MM.1S (cell line): ENCODE measurements at regions not wholly inside any gene's neighbourhood (a gene's known extent, or its start where the extent isn't known, plus 50 kb on each side); places are given as distances from the start of the nearest gene placed in this dataset.

Experiments used
- DNase-seq: peaks from one replicate; pipeline ENCODE4 v3.0.0-alpha.2; 2015
- H2AFZ ChIP-seq: fragments of 300-600 bp; sonication (generic); 2 replicates; pipeline ENCODE4 v1.6.0; 2016; ENCODE audit warnings: antibody characterized with exemption, low read length
- H3F3A ChIP-seq: fragments of 300-600 bp; sonication (generic); 2 replicates; pipeline ENCODE4 v1.6.1; 2016; ENCODE audit warnings: mild to moderate bottlenecking, antibody characterized with exemption, low read length, moderate library complexity, mixed read lengths; ENCODE audit not compliant: insufficient read depth
- H3K27ac ChIP-seq: fragments of 300-600 bp; sonication (generic); 2 replicates; pipeline ENCODE4 v1.5.1; 2016; ENCODE audit warnings: mild to moderate bottlenecking, low read length
- H3K27me3 ChIP-seq: fragments of 300-600 bp; sonication (generic); replicated peaks from 2 replicates; pipeline ENCODE4 v1.6.0; 2016; ENCODE audit warnings: low read length; ENCODE audit not compliant: insufficient read depth
- H3K36me3 ChIP-seq: fragments of 300-600 bp; sonication (generic); replicated peaks from 2 replicates; pipeline ENCODE4 v1.6.1; 2016; ENCODE audit warnings: mild to moderate bottlenecking, low read length, mixed read lengths; ENCODE audit not compliant: insufficient read depth
- H3K4me1 ChIP-seq: fragments of 300-600 bp; sonication (generic); 2 replicates; pipeline ENCODE4 v1.6.1; 2016; ENCODE audit warnings: low read length, mixed read lengths
- H3K4me2 ChIP-seq: fragments of 300-600 bp; sonication (generic); 2 replicates; pipeline ENCODE4 v1.6.0; 2016; ENCODE audit warnings: low read depth, low read length
- H3K4me3 ChIP-seq: fragments of 300-600 bp; sonication (generic); 2 replicates; pipeline ENCODE4 v1.5.1; 2016; ENCODE audit warnings: low read length, mixed read lengths
- H3K79me2 ChIP-seq: fragments of 300-600 bp; sonication (generic); 2 replicates; pipeline ENCODE4 v1.6.1; 2016; ENCODE audit warnings: mixed run types, low read length, mixed read lengths
- H3K9ac ChIP-seq: fragments of 300-600 bp; sonication (generic); 2 replicates; pipeline ENCODE4 v1.6.1; 2016; ENCODE audit warnings: low read length, mixed read lengths
- H3K9me2 ChIP-seq: fragments of 300-600 bp; sonication (generic); replicated peaks from 2 replicates; pipeline ENCODE4 v1.6.1; 2016; ENCODE audit warnings: mild to moderate bottlenecking, low read length, mixed read lengths; ENCODE audit not compliant: insufficient read depth
- H3K9me3 ChIP-seq: fragments of 300-600 bp; sonication (generic); replicated peaks from 2 replicates; pipeline ENCODE4 v1.6.1; 2016; ENCODE audit warnings: mild to moderate bottlenecking, low read length, mixed read lengths; ENCODE audit not compliant: insufficient read depth
- H4K20me1 ChIP-seq: fragments of 300-600 bp; sonication (generic); 2 replicates; pipeline ENCODE4 v1.6.1; 2016; ENCODE audit warnings: mild to moderate bottlenecking, low read length, moderate library complexity, mixed read lengths; ENCODE audit not compliant: insufficient read depth
- CTCF ChIP-seq: fragments of 300-600 bp; sonication (generic); IDR thresholded peaks from 2 replicates; pipeline ENCODE4 v1.5.1; 2016; ENCODE audit warnings: antibody characterized with exemption, low read length, mixed read lengths
- EZH2 ChIP-seq: fragments of 300-600 bp; sonication (generic); optimal IDR thresholded peaks from 2 replicates; pipeline ENCODE3; 2017; ENCODE audit warnings: low read depth, mild to moderate bottlenecking, antibody characterized with exemption, low read length, mixed read lengths
- EZH2phosphoT487 ChIP-seq: fragments of 300-600 bp; sonication (generic); IDR thresholded peaks from 2 replicates; pipeline ENCODE4 v1.6.1; 2018; ENCODE audit warnings: antibody characterized with exemption, low read length

DNA sequence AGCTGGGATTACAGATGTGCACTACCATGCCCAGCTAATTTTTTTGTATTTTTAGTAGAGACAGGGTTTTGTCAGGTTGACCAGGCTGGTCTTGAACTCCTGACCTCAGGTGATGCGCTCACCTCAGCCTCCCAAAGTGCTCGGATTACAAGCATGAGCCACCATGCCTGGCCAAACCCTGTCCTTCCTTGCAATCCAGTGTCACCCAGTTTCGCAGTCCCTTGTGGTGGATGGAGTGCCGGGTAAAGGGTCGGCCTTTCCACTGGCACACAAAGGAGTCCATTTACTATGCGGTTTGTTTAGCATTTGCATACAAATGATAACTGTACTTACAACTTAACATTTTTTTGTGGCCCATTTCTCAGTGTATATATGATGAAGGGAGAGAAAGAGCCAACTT lies 99.3 kb upstream of the TIAM2 start:
- Histone ChIP-seq H3K4me1 (no peaks in the 10 kb centered on the region), H3K36me3 (no peaks in the 10 kb centered on the region), H3K9ac (no peak overlapping the region), H3K4me3 (no peak overlapping the region), H3K27me3 (no peaks in the 10 kb centered on the region), H3K27ac (no peak overlapping the region), H3F3A (no peaks in the 10 kb centered on the region), H3K79me2 (no peaks in the 10 kb centered on the region), H3K9me3 (no peaks in the 10 kb centered on the region), H4K20me1 (no peaks in the 10 kb centered on the region), H3K9me2 (no peaks in the 10 kb centered on the region), H2AFZ (no peak overlapping the region), H3K4me2 (no peak overlapping the region)
- DNase-seq = no peak
- no peak for TF ChIP-seq EZH2
- TF ChIP-seq EZH2phosphoT487 = no peak
- TF ChIP-seq CTCF = no peak

DNA sequence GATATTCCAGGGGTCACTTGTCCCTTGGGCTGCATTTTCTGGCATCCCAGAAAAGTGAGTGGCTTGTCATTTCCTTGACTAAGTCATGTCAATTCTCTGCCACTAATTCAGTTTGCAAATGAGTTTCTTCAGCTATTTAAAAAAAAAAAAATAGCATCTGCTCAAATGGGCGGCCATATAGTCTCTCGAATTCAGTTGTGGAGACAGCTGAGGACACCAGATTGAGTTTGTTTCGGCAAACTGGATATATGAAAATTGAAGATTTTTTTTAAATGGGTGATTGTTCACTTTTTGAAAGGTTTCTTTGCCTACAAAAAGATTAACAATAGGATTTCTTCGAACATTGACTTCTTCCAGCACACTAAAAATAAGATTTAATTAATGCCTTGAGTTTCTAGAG lies 96.3 kb upstream of the TIAM2 start:
- H3K9ac ChIP-seq = no peak overlapping the region
- no peaks in the 10 kb centered on the region for H3K4me1 ChIP-seq
- DNase-seq = no peak
- no peak overlapping the region for H3K4me3 ChIP-seq
- no peaks in the 10 kb centered on the region for H3K79me2 ChIP-seq
- TF ChIP-seq CTCF (no peak), EZH2 (no peak), EZH2phosphoT487 (no peak)
- no peak overlapping the region for H2AFZ ChIP-seq
- no peaks in the 10 kb centered on the region for H3F3A ChIP-seq
- no peaks in the 10 kb centered on the region for H3K9me3 ChIP-seq
- H3K27me3 ChIP-seq = no peaks in the 10 kb centered on the region
- no peaks in the 10 kb centered on the region for H4K20me1 ChIP-seq
- no peaks in the 10 kb centered on the region for H3K36me3 ChIP-seq
- H3K9me2 ChIP-seq = no peaks in the 10 kb centered on the region
- H3K4me2 ChIP-seq = no peak overlapping the region
- H3K27ac ChIP-seq = no peak overlapping the region

GRCh38 chr6:154899824-154900463 lies 95.2 kb upstream of the TIAM2 start:
- Histone ChIP-seq H3F3A (no peaks in the 10 kb centered on the region), H3K9me3 (no peaks in the 10 kb centered on the region), H3K4me3 (no peak overlapping the region), H3K79me2 (no peaks in the 10 kb centered on the region), H3K27ac (no peak overlapping the region), H3K27me3 (no peaks in the 10 kb centered on the region), H4K20me1 (no peaks in the 10 kb centered on the region), H3K36me3 (no peaks in the 10 kb centered on the region), H3K4me1 (no peaks in the 10 kb centered on the region), H2AFZ (no peak overlapping the region), H3K9ac (no peak overlapping the region), H3K9me2 (no peaks in the 10 kb centered on the region), H3K4me2 (no peak overlapping the region)
- no peak for DNase-seq
- TF ChIP-seq EZH2phosphoT487 (no peak), EZH2 (no peak), CTCF (no peak)
